ENCODE measurements at regions not wholly inside any gene's neighbourhood (a gene's known extent, or its start where the extent isn't known, plus 50 kb on each side); places are given as distances from the start of the nearest gene placed in this dataset.

GRCh38 chr6:141484711-141485110 lies 648.0 kb upstream of the GJE1 start:
- TF ChIP-seq CTCF (IDR thresholded peaks at IDR 0.05; ENCODE audit: insufficient read depth, low read length, poor library complexity, severe bottlenecking) (no peak), EZH2phosphoT487 (conservative IDR thresholded peaks at IDR 0.05; ENCODE audit: low read length) (no peak)
